GM21529 (cell line): ENCODE measurements at regions not wholly inside any gene's neighbourhood (a gene's known extent, or its start where the extent isn't known, plus 50 kb on each side); places are given as distances from the start of the nearest gene placed in this dataset.

ENCODE experiments used
- ATAC-seq: cut with Tn5 transposase; IDR thresholded peaks from one replicate; pipeline ENCODE4 v1.9.1; 2021; ENCODE audit not compliant: unreplicated experiment

DNA sequence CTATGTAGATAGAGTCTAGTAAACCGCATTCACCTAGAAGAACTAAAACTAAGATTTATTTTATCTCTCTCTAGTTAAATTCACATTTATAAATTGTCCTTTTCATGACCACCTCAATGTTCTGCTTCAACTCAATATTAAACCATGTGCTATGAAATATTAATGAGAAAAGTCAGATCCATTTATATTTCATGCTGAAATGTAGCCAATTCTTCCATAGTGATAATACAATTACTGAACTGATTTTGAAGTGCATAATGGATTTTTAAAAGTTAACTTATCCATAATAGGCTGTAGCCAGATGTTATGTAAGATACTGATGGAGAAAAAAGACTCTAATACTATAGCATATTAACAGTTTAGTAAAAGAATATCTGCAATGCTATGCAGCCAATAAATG is 479.7 kb upstream of the PCDH15 start:
- no peak for ATAC-seq

- ATAC-seq: no peak
Measured at GRCh38 chr10:55277549-55277948, 476.5 kb upstream of the PCDH15 start.

DNA sequence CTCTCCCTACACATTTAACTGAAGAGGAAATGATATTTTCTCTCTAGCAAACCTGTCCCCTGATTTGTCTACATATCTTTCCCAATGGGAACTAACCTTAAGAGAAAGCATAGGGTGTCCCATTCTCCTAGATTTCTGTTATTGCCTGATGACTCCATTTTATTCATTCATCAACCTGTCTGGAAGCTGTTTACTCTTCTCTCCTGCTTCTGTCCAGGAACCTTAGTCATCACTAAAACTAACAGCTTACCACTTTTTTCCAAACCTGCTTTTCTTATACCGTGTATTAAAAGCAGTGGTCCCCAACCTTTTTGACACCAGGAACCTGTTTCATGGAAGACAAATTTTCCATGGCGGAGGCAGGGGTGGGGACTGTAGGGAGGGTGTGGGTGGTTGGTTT is 473.3 kb upstream of the PCDH15 start:
- no peak for ATAC-seq

GRCh38 chr10:55273946-55274345 is 472.9 kb upstream of the PCDH15 start:
- no peak for ATAC-seq

- ATAC-seq: no peak
Measured at GRCh38 chr10:55272886-55273285, 471.9 kb upstream of the PCDH15 start.

DNA sequence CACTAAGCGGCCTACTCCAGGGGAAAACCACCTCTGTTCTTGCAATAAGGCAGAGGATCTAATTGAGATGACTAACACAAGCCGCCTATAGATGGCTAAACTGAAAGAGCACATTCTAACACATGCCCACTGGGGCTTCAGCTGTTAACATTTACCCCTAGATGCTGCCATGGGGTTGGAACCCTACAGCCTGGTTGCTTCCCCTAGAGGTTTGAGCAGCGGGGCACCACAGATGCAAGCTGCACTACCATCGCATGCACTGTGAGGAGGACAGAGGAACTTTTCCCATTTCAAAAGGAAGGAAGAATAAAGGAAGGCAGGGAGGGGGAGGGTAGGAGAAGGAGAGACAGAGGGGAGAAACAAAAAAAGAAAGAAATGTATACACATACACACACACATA is 465.8 kb upstream of the PCDH15 start:
- no peak for ATAC-seq

DNA sequence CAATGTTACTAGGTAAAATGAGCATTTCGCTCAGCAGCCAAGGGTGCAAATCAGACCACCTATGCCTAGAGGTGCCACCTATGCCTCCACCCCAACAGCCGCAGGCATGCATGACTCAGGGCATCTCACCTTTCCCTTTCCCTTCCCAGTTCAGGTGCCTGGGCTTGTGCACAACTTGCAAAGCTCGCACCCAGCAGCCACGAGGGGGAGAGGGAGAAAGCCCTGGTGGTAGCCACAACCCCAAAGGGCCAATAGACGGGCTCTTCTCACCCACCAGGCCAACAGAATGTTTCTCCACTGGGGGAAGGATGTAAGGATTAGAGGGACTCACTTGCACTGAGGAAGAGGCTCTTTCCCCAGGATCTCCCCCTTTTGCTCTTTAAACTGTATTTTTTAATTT is 462.3 kb upstream of the PCDH15 start:
- ATAC-seq: no peak

- ATAC-seq: no peak
Measured at GRCh38 chr10:55242544-55242943, 441.5 kb upstream of the PCDH15 start.

DNA sequence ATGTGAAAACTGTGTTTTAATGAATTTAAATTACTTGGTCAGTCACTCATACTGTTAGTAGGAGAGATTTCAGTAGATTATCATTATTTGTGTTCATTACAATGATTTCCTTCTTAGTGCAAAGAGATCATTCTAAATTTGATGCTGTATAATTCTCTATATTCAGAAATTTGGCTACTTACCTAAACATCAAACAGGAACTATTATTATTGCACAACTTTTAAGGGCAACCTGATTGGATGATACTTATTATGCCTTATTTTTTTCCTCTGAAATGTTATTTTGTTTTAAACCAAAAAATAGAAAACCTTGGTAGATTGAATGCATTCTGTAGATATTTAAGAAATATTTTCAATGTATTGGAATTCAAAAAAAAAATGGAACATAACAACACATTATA is 436.4 kb upstream of the PCDH15 start:
- ATAC-seq: no peak

- ATAC-seq: peak; percentile 86
Measured at GRCh38 chr10:55233505-55233904, 432.5 kb upstream of the PCDH15 start.

- ATAC-seq: no peak
Measured at GRCh38 chr10:55233090-55233489, 432.1 kb upstream of the PCDH15 start.

DNA sequence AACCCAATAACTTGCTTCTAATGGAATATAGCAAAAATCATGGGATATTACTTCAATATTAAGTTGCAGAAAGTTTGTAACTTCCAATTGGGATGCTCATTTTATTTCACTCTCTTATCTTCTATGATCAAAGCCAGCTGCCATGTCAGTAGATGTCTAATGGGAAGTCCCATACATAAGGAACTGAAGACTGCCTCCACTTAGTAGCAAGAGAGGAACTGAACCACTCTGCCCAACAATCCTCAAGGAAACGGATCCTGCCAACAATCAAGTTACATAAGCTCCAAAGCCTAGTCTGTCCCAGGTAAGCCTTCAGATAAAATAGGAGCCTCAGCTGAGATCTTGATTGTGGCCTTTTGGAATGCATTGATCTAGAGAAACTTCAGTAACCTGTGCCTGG is 431.5 kb upstream of the PCDH15 start:
- ATAC-seq: no peak

DNA sequence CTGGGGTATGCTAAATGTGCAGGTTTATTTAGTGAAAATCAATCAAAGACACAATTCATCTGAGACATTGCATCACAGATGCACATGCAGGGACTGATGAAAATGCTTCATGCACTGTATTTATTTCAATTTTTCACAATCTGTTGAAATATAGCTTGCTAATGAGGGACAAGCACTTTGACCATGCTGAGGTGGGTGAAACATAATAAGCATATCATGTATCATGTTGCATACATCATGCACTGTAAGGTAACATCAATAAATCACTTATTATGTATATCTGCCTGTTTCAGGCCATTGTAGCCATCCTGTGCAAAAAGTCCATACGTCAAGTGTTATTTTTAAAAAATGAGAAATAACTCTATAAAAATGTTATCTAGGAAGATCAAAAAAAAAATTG is 426.9 kb upstream of the PCDH15 start:
- no peak for ATAC-seq

GRCh38 chr10:55224007-55224781 is 423.2 kb upstream of the PCDH15 start:
- ATAC-seq: no peak

DNA sequence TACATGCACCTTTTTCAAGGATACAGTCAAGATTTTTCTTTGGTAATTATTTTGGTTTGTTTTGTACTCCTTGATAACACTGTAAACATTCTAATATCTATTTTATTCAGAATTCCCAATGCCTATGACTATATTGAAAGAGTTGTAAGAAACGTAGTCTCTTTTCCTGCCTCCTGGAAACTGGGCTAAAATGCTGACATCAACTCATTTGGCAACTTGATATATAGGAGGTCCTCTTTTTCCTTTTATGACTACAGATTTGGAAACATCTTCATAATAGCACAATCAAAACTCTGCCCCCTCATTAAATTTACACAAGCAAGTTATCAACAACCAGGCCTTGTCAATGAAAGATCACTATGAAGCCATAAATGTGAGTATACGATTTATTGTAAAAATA is 422.3 kb upstream of the PCDH15 start:
- no peak for ATAC-seq

DNA sequence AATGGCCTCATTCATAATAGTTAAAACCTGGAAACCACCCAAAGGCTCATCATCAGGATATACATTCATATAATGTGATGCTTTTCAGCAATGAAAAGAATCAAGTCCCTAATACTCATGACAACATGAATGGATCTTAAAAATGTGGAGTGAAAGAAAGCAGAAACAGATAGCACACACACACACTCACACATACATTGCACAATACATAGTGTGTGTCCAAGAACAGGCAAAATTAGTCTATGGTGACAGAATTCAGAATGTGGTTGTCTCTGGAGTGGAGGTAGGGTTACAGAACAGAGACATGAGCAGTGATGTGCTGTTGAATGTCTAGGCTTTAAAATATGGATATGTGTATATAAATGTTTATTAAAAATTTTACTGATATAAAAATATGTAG is 419.9 kb upstream of the PCDH15 start:
- no peak for ATAC-seq

- ATAC-seq: no peak
Measured at GRCh38 chr10:55215699-55216098, 414.7 kb upstream of the PCDH15 start.

DNA sequence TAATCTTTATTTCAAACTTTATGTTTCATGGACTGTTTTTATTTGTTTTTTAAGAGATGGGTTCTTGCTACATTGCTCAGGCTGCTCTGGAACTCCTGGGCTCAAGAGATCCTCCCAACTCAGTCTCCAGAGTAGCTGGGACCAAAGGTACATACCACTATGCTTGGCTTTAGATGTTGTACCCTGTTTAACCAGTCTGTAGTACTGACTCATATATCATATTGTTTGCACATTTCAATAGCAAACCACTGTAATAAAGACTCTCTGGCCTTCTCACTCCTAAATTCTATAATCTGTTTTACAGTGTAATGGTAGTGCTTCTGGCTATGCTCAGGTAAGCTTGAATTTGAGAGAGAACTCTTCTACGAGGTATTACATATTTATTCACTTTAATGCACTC is 413.6 kb upstream of the PCDH15 start:
- no peak for ATAC-seq

DNA sequence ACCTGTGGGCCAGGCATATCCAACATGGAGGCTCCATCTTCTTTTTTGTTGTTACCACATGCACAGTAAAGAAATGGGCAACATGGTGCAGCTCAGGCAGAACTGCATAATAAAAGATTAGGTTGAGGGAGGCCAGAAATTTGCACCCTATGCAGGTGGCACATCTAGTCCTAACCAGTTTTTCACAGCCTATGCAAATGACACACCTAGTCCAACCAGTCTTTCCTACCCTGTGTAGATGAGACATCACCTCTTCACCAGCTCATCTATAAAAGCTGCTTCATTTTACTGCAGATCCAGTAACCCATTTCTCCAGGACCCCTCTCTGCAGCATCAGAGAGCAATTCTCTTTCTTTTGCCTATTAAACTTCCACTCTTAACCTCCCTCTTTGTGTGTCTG is 411.0 kb upstream of the PCDH15 start:
- no peak for ATAC-seq

DNA sequence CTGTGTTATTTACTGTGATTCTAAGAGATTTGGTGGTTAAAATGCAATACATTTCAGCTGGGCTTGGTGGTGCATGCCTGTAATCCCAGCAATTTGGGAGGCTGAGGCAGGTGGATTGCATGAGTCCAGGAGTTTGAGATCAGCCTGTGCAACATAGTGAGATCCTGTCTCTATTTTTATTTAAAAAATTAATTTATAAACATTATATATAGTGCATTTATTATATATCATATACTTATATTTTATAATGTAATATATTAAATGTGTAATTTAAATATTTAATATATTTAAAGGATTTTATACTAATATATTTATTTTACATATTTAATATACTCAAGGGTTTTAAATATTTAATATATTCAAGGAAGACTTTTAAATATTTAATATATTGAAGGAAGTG is 402.8 kb upstream of the PCDH15 start:
- ATAC-seq: no peak

GRCh38 chr10:55203319-55203718 is 402.3 kb upstream of the PCDH15 start:
- ATAC-seq: no peak

- ATAC-seq: no peak
Measured at GRCh38 chr10:55200020-55200419, 399.0 kb upstream of the PCDH15 start.

- ATAC-seq: no peak
Measured at GRCh38 chr10:55191236-55191860, 390.3 kb upstream of the PCDH15 start.
